WTC11 (cell line): ENCODE measurements at regions not wholly inside any gene's neighbourhood (a gene's known extent, or its start where the extent isn't known, plus 50 kb on each side); places are given as distances from the start of the nearest gene placed in this dataset.

Experiments used
- ATAC-seq: fragments of 200-7000 bp; cut with Tn5 transposase; 2 replicates; pipeline ENCODE4 v1.10.0; 2021; ENCODE audit warnings: mild to moderate bottlenecking, moderate library complexity
- CTCF ChIA-PET: fragments of 300-600 bp; sonication (Branson Sonifier 250); formaldehyde crosslinking; loops from one replicate; lab custom pipeline; 2021; ENCODE audit warnings: antibody characterized with exemption; lab: Charles Lee
- POLR2A ChIA-PET: fragments of 350-600 bp; sonication (Branson Sonifier 250); formaldehyde crosslinking; loops from one replicate; lab custom pipeline; 2021; ENCODE audit warnings: antibody characterized with exemption; lab: Charles Lee
- DNase-seq: peaks from one replicate; pipeline ENCODE4 v3.0.0; 2021; ENCODE audit warnings: low spot score
- H3K27ac Mint-ChIP-seq: 2 replicates; pipeline ENCODE4 v1.8.0; 2021; ENCODE audit warnings: mixed read lengths
- H3K27me3 Mint-ChIP-seq: 2 replicates; pipeline ENCODE4 v1.8.0; 2021; ENCODE audit warnings: low read depth, mild to moderate bottlenecking, moderate library complexity, mixed read lengths
- H3K36me3 Mint-ChIP-seq: 2 replicates; pipeline ENCODE4 v1.8.0; 2021; ENCODE audit warnings: mixed read lengths
- H3K4me1 Mint-ChIP-seq: 2 replicates; pipeline ENCODE4 v1.8.0; 2022; ENCODE audit warnings: mixed read lengths
- H3K4me3 Mint-ChIP-seq: 2 replicates; pipeline ENCODE4 v1.8.0; 2021; ENCODE audit warnings: mild to moderate bottlenecking, moderate library complexity, mixed read lengths
- H3K9me3 Mint-ChIP-seq: 2 replicates; pipeline ENCODE4 v1.8.0; 2021; ENCODE audit warnings: mixed read lengths
- ATF1 ChIP-seq: sonication (generic); formaldehyde crosslinking; IDR thresholded peaks from 2 replicates; pipeline ENCODE4 v1.8.1; 2023; ENCODE audit warnings: mild to moderate bottlenecking, moderate library complexity, missing genetic modification reagents
- ATF2 ChIP-seq: sonication (generic); formaldehyde crosslinking; IDR thresholded peaks from 2 replicates; pipeline ENCODE4 v1.8.1; 2022; ENCODE audit warnings: low read depth, missing genetic modification reagents, borderline replicate concordance
- CBFB ChIP-seq: sonication (generic); formaldehyde crosslinking; IDR thresholded peaks from 2 replicates; pipeline ENCODE4 v1.8.1; 2022; ENCODE audit warnings: mild to moderate bottlenecking, low read depth, missing genetic modification reagents
- CREB1 ChIP-seq: sonication (generic); formaldehyde crosslinking; IDR thresholded peaks from 2 replicates; pipeline ENCODE4 v1.8.0; 2023; ENCODE audit warnings: mild to moderate bottlenecking, missing genetic modification reagents
- CREM ChIP-seq: sonication (generic); formaldehyde crosslinking; IDR thresholded peaks from 2 replicates; pipeline ENCODE4 v1.8.1; 2022; ENCODE audit warnings: mild to moderate bottlenecking, missing genetic modification reagents, moderate library complexity
- E2F5 ChIP-seq: sonication (generic); formaldehyde crosslinking; IDR thresholded peaks from 2 replicates; pipeline ENCODE4 v1.8.1; 2022; ENCODE audit warnings: mild to moderate bottlenecking, moderate library complexity, missing genetic modification reagents
- ERG ChIP-seq: fragments of 250-450 bp; sonication (Bioruptor Pico); IDR thresholded peaks from 2 replicates; pipeline ENCODE4 v1.8.0; 2021; ENCODE audit warnings: mild to moderate bottlenecking
- FOXJ3 ChIP-seq: sonication (generic); formaldehyde crosslinking; IDR thresholded peaks from 2 replicates; pipeline ENCODE4 v1.9.0; 2021; ENCODE audit warnings: missing genetic modification reagents, mild to moderate bottlenecking, borderline replicate concordance
- FOXP1 ChIP-seq: sonication (generic); formaldehyde crosslinking; IDR thresholded peaks from 2 replicates; pipeline ENCODE4 v1.8.0; 2022; ENCODE audit warnings: missing genetic modification reagents, mild to moderate bottlenecking, moderate library complexity, borderline replicate concordance
- HMGXB4 ChIP-seq: sonication (generic); formaldehyde crosslinking; IDR thresholded peaks from 2 replicates; pipeline ENCODE4 v1.8.1; 2023; ENCODE audit warnings: mild to moderate bottlenecking, moderate library complexity, missing genetic modification reagents
- IRF1 ChIP-seq: sonication (generic); formaldehyde crosslinking; IDR thresholded peaks from 2 replicates; pipeline ENCODE4 v1.8.0; 2023; ENCODE audit warnings: missing genetic modification reagents
- IRF2 ChIP-seq: sonication (generic); formaldehyde crosslinking; IDR thresholded peaks from 2 replicates; pipeline ENCODE4 v1.8.0; 2022; ENCODE audit warnings: low read depth, missing genetic modification reagents, borderline replicate concordance
- KAT7 ChIP-seq: sonication (generic); formaldehyde crosslinking; IDR thresholded peaks from 2 replicates; pipeline ENCODE4 v1.8.1; 2023; ENCODE audit warnings: missing genetic modification reagents, mild to moderate bottlenecking, borderline replicate concordance
- MAX ChIP-seq: sonication (generic); formaldehyde crosslinking; IDR thresholded peaks from 2 replicates; pipeline ENCODE4 v1.8.0; 2022; ENCODE audit warnings: mild to moderate bottlenecking, missing genetic modification reagents
- MYBL2 ChIP-seq: sonication (generic); formaldehyde crosslinking; IDR thresholded peaks from 2 replicates; pipeline ENCODE4 v1.8.1; 2023; ENCODE audit warnings: mild to moderate bottlenecking, moderate library complexity, missing genetic modification reagents
- NFATC4 ChIP-seq: fragments of 250-450 bp; sonication (Bioruptor Pico); IDR thresholded peaks from 2 replicates; pipeline ENCODE4 v1.9.0; 2021; ENCODE audit warnings: mild to moderate bottlenecking
- NFE2L1 ChIP-seq: sonication (generic); formaldehyde crosslinking; IDR thresholded peaks from 2 replicates; pipeline ENCODE4 v1.8.1; 2023; ENCODE audit warnings: missing genetic modification reagents
- PRRX2 ChIP-seq: fragments of 250-450 bp; sonication (Bioruptor Pico); IDR thresholded peaks from 2 replicates; pipeline ENCODE4 v1.8.0; 2021; ENCODE audit warnings: mild to moderate bottlenecking
- SMAD3 ChIP-seq: sonication (generic); formaldehyde crosslinking; IDR thresholded peaks from 2 replicates; pipeline ENCODE4 v1.8.0; 2022; ENCODE audit warnings: missing genetic modification reagents, mild to moderate bottlenecking, borderline replicate concordance
- SP1 ChIP-seq: sonication (generic); formaldehyde crosslinking; conservative IDR thresholded peaks from 2 replicates; pipeline ENCODE4 v1.8.1; 2022; ENCODE audit warnings: missing genetic modification reagents
- TEAD1 ChIP-seq: sonication (generic); formaldehyde crosslinking; IDR thresholded peaks from 2 replicates; pipeline ENCODE4 v1.8.0; 2022; ENCODE audit warnings: mild to moderate bottlenecking, missing genetic modification reagents
- USF1 ChIP-seq: sonication (generic); formaldehyde crosslinking; IDR thresholded peaks from 2 replicates; pipeline ENCODE4 v1.8.0; 2022; ENCODE audit warnings: mild to moderate bottlenecking, missing genetic modification reagents
- ZBTB21 ChIP-seq: sonication (generic); formaldehyde crosslinking; IDR thresholded peaks from 2 replicates; pipeline ENCODE4 v1.8.1; 2023; ENCODE audit warnings: mild to moderate bottlenecking, missing genetic modification reagents, borderline replicate concordance
- ZNF232 ChIP-seq: sonication (generic); formaldehyde crosslinking; IDR thresholded peaks from 2 replicates; pipeline ENCODE4 v1.8.0; 2022; ENCODE audit warnings: mild to moderate bottlenecking, missing genetic modification reagents
- ZNF317 ChIP-seq: sonication (generic); formaldehyde crosslinking; IDR thresholded peaks from 2 replicates; pipeline ENCODE4 v1.8.1; 2023; ENCODE audit warnings: low read depth, mild to moderate bottlenecking, moderate library complexity, missing genetic modification reagents, borderline replicate concordance
- ZNF512 ChIP-seq: sonication (generic); formaldehyde crosslinking; IDR thresholded peaks from 2 replicates; pipeline ENCODE4 v1.8.1; 2022; ENCODE audit warnings: missing genetic modification reagents, borderline replicate concordance
- ZNF671 ChIP-seq: fragments of 250-450 bp; sonication (Bioruptor Pico); IDR thresholded peaks from 2 replicates; pipeline ENCODE4 v1.8.0; 2021; ENCODE audit warnings: mild to moderate bottlenecking

- Mint-ChIP-seq H3K4me1 (peaks cover 11% of the 10 kb centered on the region; the same call in 1 of the 2 replicates), H3K9me3 (no peaks in the 10 kb centered on the region), H3K27ac (no peak overlapping the region), H3K36me3 (no peaks in the 10 kb centered on the region), H3K27me3 (peaks cover 6% of the 10 kb centered on the region; the same call in 1 of the 2 replicates), H3K4me3 (no peak overlapping the region)
- ATAC-seq (no peak), DNase-seq (no peak)
- CTCF ChIA-PET: no interaction called here
- POLR2A ChIA-PET: no interaction called here
- no peak for TF ChIP-seq HMGXB4 (CRISPR knock-in tag)
- TF ChIP-seq IRF2 (CRISPR knock-in tag): no peak
- TF ChIP-seq ATF2 (CRISPR knock-in tag): no peak
- TF ChIP-seq NFE2L1: no peak
- TF ChIP-seq ERG (CRISPR knock-in tag): no peak
- no peak for TF ChIP-seq ZBTB21 (CRISPR knock-in tag)
- TF ChIP-seq IRF1 (CRISPR knock-in tag): no peak
- no peak for TF ChIP-seq FOXP1 (CRISPR knock-in tag)
- no peak for TF ChIP-seq FOXJ3 (CRISPR knock-in tag)
- TF ChIP-seq ZNF512 (CRISPR knock-in tag): no peak
- no peak for TF ChIP-seq NFATC4
- no peak for TF ChIP-seq CREB1
- no peak for TF ChIP-seq ZNF671 (CRISPR knock-in tag)
- TF ChIP-seq ZNF317 (CRISPR knock-in tag): no peak
Measured at GRCh38 chr2:558879-559278, 118.3 kb downstream of the TMEM18 start.

GRCh38 chr2:558302-558642, 118.9 kb downstream of the TMEM18 start:
- DNase-seq (no peak), ATAC-seq (no peak)
- no peak overlapping the region for H3K4me3 Mint-ChIP-seq
- H3K4me1 Mint-ChIP-seq: peaks cover 11% of the 10 kb centered on the region; the same call in 1 of the 2 replicates
- H3K36me3 Mint-ChIP-seq: no peaks in the 10 kb centered on the region
- H3K27ac Mint-ChIP-seq: no peak overlapping the region
- H3K9me3 Mint-ChIP-seq: no peaks in the 10 kb centered on the region
- H3K27me3 Mint-ChIP-seq: peaks cover 6% of the 10 kb centered on the region; the same call in 1 of the 2 replicates
- ChIA-PET POLR2A (no interaction called here), CTCF (no interaction called here)
- TF ChIP-seq PRRX2 (CRISPR knock-in tag): no peak
- no peak for TF ChIP-seq TEAD1 (CRISPR knock-in tag)
- TF ChIP-seq ZNF232 (CRISPR knock-in tag): no peak
- TF ChIP-seq HMGXB4 (CRISPR knock-in tag): no peak
- no peak for TF ChIP-seq ATF1
- no peak for TF ChIP-seq E2F5
- no peak for TF ChIP-seq SP1 (CRISPR knock-in tag)
- no peak for TF ChIP-seq MYBL2
- no peak for TF ChIP-seq USF1
- no peak for TF ChIP-seq MAX (CRISPR knock-in tag)
- no peak for TF ChIP-seq SMAD3 (CRISPR knock-in tag)
- TF ChIP-seq IRF2 (CRISPR knock-in tag): no peak
- TF ChIP-seq KAT7 (CRISPR knock-in tag): no peak
- no peak for TF ChIP-seq CREM (CRISPR knock-in tag)
- no peak for TF ChIP-seq ZNF317 (CRISPR knock-in tag)
- TF ChIP-seq CBFB (CRISPR knock-in tag): no peak
